ENCODE measurements at regions not wholly inside any gene's neighbourhood (a gene's known extent, or its start where the extent isn't known, plus 50 kb on each side); places are given as distances from the start of the nearest gene placed in this dataset.

GRCh38 chr12:74665690-74666089 lies 128.1 kb downstream of the ATXN7L3B start:
- TF ChIP-seq CTCF (IDR thresholded peaks at IDR 0.05) (no peak), POLR2A (IDR thresholded peaks at IDR 0.05) (no peak)
